Ovary (tissue), 7 donors: ENCODE measurements at regions not wholly inside any gene's neighbourhood (a gene's known extent, or its start where the extent isn't known, plus 50 kb on each side); places are given as distances from the start of the nearest gene placed in this dataset.
"Not testable (repeated sequence)": the region's sequence is repeated elsewhere in the genome, so short reads cannot be mapped to it uniquely, and the experiment has no call there.

Experiments
- DNase-seq, 5 donors: peaks; one replicate each; pipeline ENCODE4 v3.0.0-alpha.2; 2019 to 2020
- H3K27ac ChIP-seq, 2 donors: fragments of 200-600 bp; one replicate each; pipeline versions ENCODE4 v1.5.1 to v1.8.0; 2019 to 2022
- H3K27me3 ChIP-seq: fragments of 200-600 bp; one replicate; pipeline ENCODE4 v1.8.0; 2022
- H3K36me3 ChIP-seq: fragments of 200-600 bp; sonication (generic); one replicate; pipeline ENCODE4 v1.5.1; 2019
- H3K4me1 ChIP-seq: one replicate; pipeline ENCODE4 v1.8.1; 2013; ENCODE audit warnings: mild to moderate bottlenecking, moderate library complexity; ENCODE audit not compliant: insufficient read depth
- H3K4me3 ChIP-seq: fragments of 200-600 bp; sonication (generic); one replicate; pipeline ENCODE4 v1.5.1; 2017
- H3K9me3 ChIP-seq, 2 donors: fragments of 200-600 bp in 1 of 2; sonication (generic) in 1 of 2; one replicate each; pipeline versions ENCODE4 v1.5.1 to v1.8.1; 2013 to 2019; ENCODE audit warnings: mild to moderate bottlenecking in 1 of 2, moderate library complexity in 1 of 2
- CTCF ChIP-seq, 3 donors: fragments of 450-650 bp in 2 of 3; fragments of 200-600 bp in 1 of 3; IDR thresholded peaks; one replicate each; pipeline versions ENCODE4 v1.5.1 to v1.8.0; 2016 to 2022; ENCODE audit warnings: antibody characterized with exemption in 3 of 3, mild to moderate bottlenecking in 1 of 3
- EP300 ChIP-seq: sonication (generic); formaldehyde crosslinking; IDR thresholded peaks from one replicate; pipeline ENCODE4 v1.6.1; 2017; ENCODE audit warnings: antibody characterized with exemption
- POLR2A ChIP-seq: fragments of 450-650 bp; IDR thresholded peaks from one replicate; pipeline ENCODE4 v1.6.1; 2017; ENCODE audit warnings: antibody characterized with exemption, mild to moderate bottlenecking, moderate library complexity
- WGBS, 3 donors: extraction: QIAGEN DNeasy Blood & Tissue Kit in 1 of 3; methylation state at CpG; one replicate each; pipeline versions ENCODE4 v1.1.5 to v1.1.7; 2013 to 2017; 5-methylcytosine and 5-hydroxymethylcytosine counted together
- intact Hi-C, 4 donors: fragments of 100-400 bp; cut with DNase I; formaldehyde crosslinking; loops; one replicate each; pipeline versions ENCODE4 v1.11.0 to v1.15.1; 2022 to 2023
- donor health status: DM: no; HTN: no; CAD: no; lungs with moderate emphysema.
- donor health status: DM: no; HTN: no; CAD: no.
- donor health status: Bipolar disorder and iron deficiency.
- donor health status: DM: no; HTN: no; CAD: no.
- donor health status: DM: yes; HTN: yes; CAD: no.

GRCh38 chr6:92243315-92243714 lies 1176.0 kb downstream of the EPHA7 start:
- DNase-seq: no peak
- Histone ChIP-seq H3K27ac (no peak overlapping the region), H3K9me3 (no peaks in the 10 kb centered on the region), H3K27me3 (no peaks in the 10 kb centered on the region), H3K36me3 (no peaks in the 10 kb centered on the region), H3K4me1 (no peaks in the 10 kb centered on the region), H3K4me3 (no peak overlapping the region)
- 59 to 66% (median 61%) methylated on average over 3 of the region's 3 CpGs for WGBS, 3 donors
- no peak for TF ChIP-seq CTCF (IDR thresholded peaks at IDR 0.05)
- no peak for TF ChIP-seq POLR2A
- TF ChIP-seq EP300: no peak
- intact Hi-C loops: no loop called here

GRCh38 chr6:92231171-92231701 lies 1188.1 kb downstream of the EPHA7 start:
- no peaks in the 10 kb centered on the region for H3K27me3 ChIP-seq
- 93 to 95% (median 94%) methylated on average over 1 of the region's 1 CpG for WGBS, 3 donors
- TF ChIP-seq CTCF (IDR thresholded peaks at IDR 0.05): no peak
- no peak for TF ChIP-seq EP300
- TF ChIP-seq POLR2A: no peak
- no peaks in the 10 kb centered on the region for H3K9me3 ChIP-seq
- no peak for DNase-seq
- no peak overlapping the region for H3K4me3 ChIP-seq
- intact Hi-C loops: no loop called here
- no peaks in the 10 kb centered on the region for H3K36me3 ChIP-seq
- H3K4me1 ChIP-seq: no peaks in the 10 kb centered on the region
- no peak overlapping the region for H3K27ac ChIP-seq

DNA sequence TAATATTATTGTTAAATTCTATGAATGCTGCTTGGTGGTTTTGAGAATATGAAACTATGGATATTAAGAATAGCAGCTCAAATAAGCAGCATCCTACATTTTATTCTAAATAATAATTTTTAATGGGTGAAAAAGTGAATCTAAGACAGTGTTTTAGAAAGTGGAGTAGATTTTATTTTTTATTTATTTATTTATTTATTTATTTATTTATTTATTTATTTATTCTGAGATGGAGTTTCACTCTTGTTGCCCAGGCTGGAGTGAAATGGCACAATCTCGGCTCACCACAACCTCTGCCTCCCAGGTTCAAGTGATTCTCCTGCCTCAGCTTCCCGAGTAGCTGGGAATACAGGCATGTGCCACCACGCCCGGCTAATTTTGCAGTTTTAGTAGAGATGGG lies 1199.4 kb downstream of the EPHA7 start:
- H3K27me3 ChIP-seq, DNase-seq, H3K27ac ChIP-seq, H3K36me3 ChIP-seq, H3K4me3 ChIP-seq, intact Hi-C loops, H3K4me1 ChIP-seq, H3K9me3 ChIP-seq: not testable (repeated sequence)
- WGBS, 3 donors: 92 to 94% (median 93%) methylated on average over 4 of the region's 4 CpGs

GRCh38 chr6:92216717-92217116 lies 1202.6 kb downstream of the EPHA7 start:
- no peaks in the 10 kb centered on the region for H3K4me1 ChIP-seq
- intact Hi-C loops: no loop called here
- no peaks in the 10 kb centered on the region for H3K36me3 ChIP-seq
- TF ChIP-seq CTCF (IDR thresholded peaks at IDR 0.05): no peak
- TF ChIP-seq POLR2A: no peak
- no peak for TF ChIP-seq EP300
- no peak overlapping the region for H3K4me3 ChIP-seq
- no peaks in the 10 kb centered on the region for H3K27me3 ChIP-seq
- H3K27ac ChIP-seq: no peak overlapping the region
- no peaks in the 10 kb centered on the region for H3K9me3 ChIP-seq
- DNase-seq: no peak
- WGBS, 3 donors: 91 to 95% (median 94%) methylated on average over 1 of the region's 1 CpG

DNA sequence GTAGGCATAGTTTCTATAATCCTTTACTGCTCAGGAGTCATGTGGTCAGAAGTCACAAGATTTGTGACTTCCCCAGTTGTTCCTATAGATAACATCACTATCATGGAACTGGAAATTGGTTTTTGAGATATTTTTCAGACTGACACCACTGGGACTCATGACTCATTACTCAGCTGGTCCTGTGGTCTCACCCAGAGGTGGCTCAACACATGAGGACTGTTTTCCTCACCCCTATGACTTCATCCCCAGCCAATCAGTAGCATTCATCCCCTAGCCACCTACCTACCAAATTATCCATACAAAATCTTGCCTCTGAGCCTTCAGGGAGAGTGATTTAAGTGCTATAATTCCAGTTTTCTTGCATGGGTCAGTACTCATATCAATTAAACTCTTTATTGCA lies 1217.7 kb downstream of the EPHA7 start:
- H3K4me1 ChIP-seq: no peaks in the 10 kb centered on the region
- intact Hi-C loops: loop anchor here in 1 of 4 donors (2.0 kb wide), 1 partner anchor 19 kb away; no protein-coding TSS in a partner anchor
- H3K36me3 ChIP-seq: no peaks in the 10 kb centered on the region
- no peak for DNase-seq
- TF ChIP-seq EP300 (no peak), POLR2A (no peak), CTCF (IDR thresholded peaks at IDR 0.05) (no peak)
- no peak overlapping the region for H3K4me3 ChIP-seq
- no peak overlapping the region for H3K27ac ChIP-seq
- H3K9me3 ChIP-seq: no peaks in the 10 kb centered on the region
- H3K27me3 ChIP-seq: no peaks in the 10 kb centered on the region
